Suprapubic skin (tissue), 4 donors: ENCODE measurements at regions not wholly inside any gene's neighbourhood (a gene's known extent, or its start where the extent isn't known, plus 50 kb on each side); places are given as distances from the start of the nearest gene placed in this dataset.

Experiments
- DNase-seq, 2 donors: peaks; one replicate each; pipeline ENCODE4 v3.0.0-alpha.2; 2019; ENCODE audit warnings: low spot score in 2 of 2
- H3K27ac ChIP-seq: fragments of 200-600 bp; sonication (generic); one replicate; pipeline ENCODE4 v1.5.1; 2019
- H3K27me3 ChIP-seq: fragments of 200-600 bp; sonication (generic); one replicate; pipeline ENCODE4 v1.5.1; 2019
- H3K36me3 ChIP-seq: fragments of 200-600 bp; sonication (generic); one replicate; pipeline ENCODE4 v1.5.1; 2019
- H3K4me1 ChIP-seq: fragments of 200-600 bp; sonication (generic); one replicate; pipeline ENCODE4 v1.5.1; 2019
- H3K4me3 ChIP-seq: fragments of 200-600 bp; sonication (generic); one replicate; pipeline ENCODE4 v1.5.1; 2019; ENCODE audit warnings: mild to moderate bottlenecking
- H3K9me3 ChIP-seq: fragments of 200-600 bp; sonication (generic); one replicate; pipeline ENCODE4 v1.5.1; 2019
- CTCF ChIP-seq, 2 donors: fragments of 200-600 bp in 1 of 2; fragments of 450-650 bp in 1 of 2; sonication (generic) in 1 of 2; IDR thresholded peaks; one replicate each; pipeline ENCODE4 v1.5.1; 2016 to 2019; ENCODE audit warnings: antibody characterized with exemption in 2 of 2, mild to moderate bottlenecking in 1 of 2, moderate library complexity in 1 of 2
- EP300 ChIP-seq: sonication (generic); formaldehyde crosslinking; IDR thresholded peaks from one replicate; pipeline ENCODE4 v1.6.1; 2017; ENCODE audit warnings: antibody characterized with exemption
- POLR2A ChIP-seq, 2 donors: fragments of 450-650 bp; IDR thresholded peaks; one replicate each; pipeline ENCODE4 v1.6.1; 2017; ENCODE audit warnings: antibody characterized with exemption in 2 of 2, mild to moderate bottlenecking in 2 of 2, moderate library complexity in 2 of 2
- POLR2AphosphoS5 ChIP-seq, 3 donors: sonication (generic); formaldehyde crosslinking; IDR thresholded peaks; one replicate each; pipeline ENCODE4 v1.6.1; 2017; ENCODE audit warnings: antibody characterized with exemption in 3 of 3
- WGBS: methylation state at CpG from one replicate; pipeline ENCODE4 v1.1.5; 2018; 5-methylcytosine and 5-hydroxymethylcytosine counted together

DNA sequence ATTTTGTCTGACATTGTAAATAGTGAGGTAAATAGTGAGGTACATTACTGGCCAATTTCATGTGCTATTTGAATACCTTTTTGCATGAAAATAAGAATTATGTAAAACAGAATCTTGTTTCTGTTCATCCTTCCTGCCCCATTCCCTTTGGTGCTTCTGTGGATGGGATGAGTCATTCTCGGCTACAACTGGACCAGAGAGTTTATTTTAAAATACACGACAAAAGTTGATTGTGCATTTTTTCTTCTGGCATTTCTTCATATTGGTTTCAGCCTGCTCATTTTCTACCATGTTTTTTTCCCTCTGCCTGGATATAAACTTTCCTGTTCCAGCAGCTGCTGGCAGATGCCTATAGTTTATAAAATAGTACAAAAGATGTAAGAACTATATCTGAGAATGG is 107.5 kb downstream of the CYSLTR2 start:
- 80% methylated on average over 2 of the region's 2 CpGs for WGBS
- H3K27ac ChIP-seq, result no peak overlapping the region
- H3K9me3 ChIP-seq, result no peaks in the 10 kb centered on the region
- no peaks in the 10 kb centered on the region for H3K36me3 ChIP-seq
- H3K4me1 ChIP-seq, result no peaks in the 10 kb centered on the region
- H3K27me3 ChIP-seq, result no peaks in the 10 kb centered on the region
- H3K4me3 ChIP-seq, result no peak overlapping the region
- DNase-seq, result no peak
- no peak for TF ChIP-seq EP300
- no peak for TF ChIP-seq CTCF (IDR thresholded peaks at IDR 0.05)
- TF ChIP-seq POLR2A (IDR thresholded peaks at IDR 0.05), result no peak
- no peak for TF ChIP-seq POLR2AphosphoS5 (IDR thresholded peaks at IDR 0.05)

- Histone ChIP-seq H3K36me3 (no peaks in the 10 kb centered on the region), H3K27ac (no peak overlapping the region), H3K27me3 (no peaks in the 10 kb centered on the region), H3K4me1 (no peaks in the 10 kb centered on the region), H3K9me3 (no peaks in the 10 kb centered on the region), H3K4me3 (no peak overlapping the region)
- TF ChIP-seq EP300, result no peak
- peak; percentile 96 to 100 for TF ChIP-seq CTCF (IDR thresholded peaks at IDR 0.05)
- peak in 1 of 3 donors; percentile 6 for TF ChIP-seq POLR2AphosphoS5 (IDR thresholded peaks at IDR 0.05)
- WGBS, result 37% methylated on average over 4 of the region's 4 CpGs
- DNase-seq, result peak; percentile 84 to 86
These were observed 115.5 kb downstream of the CYSLTR2 start for GRCh38 chr13:48769107-48769704.

- Histone ChIP-seq H3K4me3 (no peak overlapping the region), H3K4me1 (no peaks in the 10 kb centered on the region), H3K27me3 (no peaks in the 10 kb centered on the region), H3K36me3 (no peaks in the 10 kb centered on the region), H3K9me3 (no peaks in the 10 kb centered on the region), H3K27ac (no peak overlapping the region)
- 95% methylated on average over 1 of the region's 1 CpG for WGBS
- no peak for DNase-seq
- no peak for TF ChIP-seq POLR2A (IDR thresholded peaks at IDR 0.05)
- TF ChIP-seq CTCF (IDR thresholded peaks at IDR 0.05), result no peak
- no peak for TF ChIP-seq POLR2AphosphoS5 (IDR thresholded peaks at IDR 0.05)
- no peak for TF ChIP-seq EP300
These were observed 116.6 kb downstream of the CYSLTR2 start for GRCh38 chr13:48770372-48770771.

DNA sequence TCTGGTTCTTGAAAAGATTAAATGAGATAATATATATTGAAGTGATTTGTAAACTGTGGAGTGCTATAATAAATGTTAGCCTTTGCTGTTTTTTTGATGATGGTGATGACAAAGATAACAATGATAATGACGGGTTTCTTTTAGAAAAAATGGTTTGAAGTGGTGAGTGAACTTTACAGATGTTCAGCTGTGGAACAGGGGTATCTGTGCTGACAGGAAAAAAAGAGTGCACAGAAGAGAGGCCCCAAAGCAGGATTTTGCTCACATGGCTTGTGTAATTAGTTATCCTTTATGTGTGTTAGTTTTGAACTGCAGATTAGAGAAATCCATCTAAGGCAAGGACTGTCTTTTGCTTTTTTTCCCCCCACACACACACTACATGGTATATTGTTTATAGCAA is 119.2 kb downstream of the CYSLTR2 start:
- Histone ChIP-seq H3K27ac (no peak overlapping the region), H3K4me3 (no peak overlapping the region), H3K4me1 (no peaks in the 10 kb centered on the region), H3K27me3 (no peaks in the 10 kb centered on the region), H3K9me3 (no peaks in the 10 kb centered on the region), H3K36me3 (no peaks in the 10 kb centered on the region)
- TF ChIP-seq POLR2AphosphoS5 (IDR thresholded peaks at IDR 0.05), result no peak
- no peak for TF ChIP-seq POLR2A (IDR thresholded peaks at IDR 0.05)
- TF ChIP-seq CTCF (IDR thresholded peaks at IDR 0.05), result no peak
- no peak for TF ChIP-seq EP300
- 56% methylated on average over 1 of the region's 1 CpG for WGBS
- no peak for DNase-seq

- Histone ChIP-seq H3K4me1 (no peaks in the 10 kb centered on the region), H3K27me3 (no peaks in the 10 kb centered on the region), H3K36me3 (no peaks in the 10 kb centered on the region), H3K9me3 (no peaks in the 10 kb centered on the region), H3K27ac (no peak overlapping the region), H3K4me3 (no peak overlapping the region)
- 77% methylated on average over 2 of the region's 2 CpGs for WGBS
- TF ChIP-seq POLR2A (IDR thresholded peaks at IDR 0.05), result no peak
- TF ChIP-seq POLR2AphosphoS5 (IDR thresholded peaks at IDR 0.05), result no peak
- TF ChIP-seq CTCF (IDR thresholded peaks at IDR 0.05), result no peak
- TF ChIP-seq EP300, result no peak
- no peak for DNase-seq
These were observed 120.0 kb downstream of the CYSLTR2 start for GRCh38 chr13:48773531-48774275.
